WTC11 (cell line): ENCODE measurements at regions not wholly inside any gene's neighbourhood (a gene's known extent, or its start where the extent isn't known, plus 50 kb on each side); places are given as distances from the start of the nearest gene placed in this dataset.

Experiments
- ELF4 ChIP-seq: sonication (generic); formaldehyde crosslinking; IDR thresholded peaks from 2 replicates; pipeline ENCODE4 v1.8.1; 2022; ENCODE audit warnings: low read depth, mild to moderate bottlenecking, moderate library complexity, missing genetic modification reagents
- KAT7 ChIP-seq: sonication (generic); formaldehyde crosslinking; IDR thresholded peaks from 2 replicates; pipeline ENCODE4 v1.8.1; 2023; ENCODE audit warnings: missing genetic modification reagents, mild to moderate bottlenecking, borderline replicate concordance
- NR2C2 ChIP-seq: sonication (generic); formaldehyde crosslinking; IDR thresholded peaks from 2 replicates; pipeline ENCODE4 v1.8.0; 2022; ENCODE audit warnings: mild to moderate bottlenecking, missing genetic modification reagents
- RELA ChIP-seq: sonication (generic); formaldehyde crosslinking; IDR thresholded peaks from 2 replicates; pipeline ENCODE4 v1.8.1; 2022; ENCODE audit warnings: missing genetic modification reagents, mild to moderate bottlenecking, borderline replicate concordance
- TCF7 ChIP-seq: sonication (generic); formaldehyde crosslinking; IDR thresholded peaks from 2 replicates; pipeline ENCODE4 v1.8.0; 2022; ENCODE audit warnings: mild to moderate bottlenecking, low read depth, missing genetic modification reagents, moderate library complexity
- ZNF138 ChIP-seq: sonication (generic); formaldehyde crosslinking; conservative IDR thresholded peaks from 2 replicates; pipeline ENCODE4 v1.8.1; 2022; ENCODE audit warnings: mild to moderate bottlenecking, moderate library complexity, missing genetic modification reagents
- TF ChIP-seq, protein P1 (sequence below): fragments of 200-600 bp; IDR thresholded peaks from 2 replicates; pipeline ENCODE4 v1.8.0; 2022; ENCODE audit warnings: antibody characterized with exemption
- TF ChIP-seq, protein P2 (sequence below): sonication (generic); formaldehyde crosslinking; IDR thresholded peaks from 2 replicates; pipeline ENCODE4 v1.8.0; 2022; ENCODE audit warnings: mild to moderate bottlenecking, missing genetic modification reagents

GRCh38 chr22:47789171-47789570 is 1026.7 kb downstream of the TBC1D22A start:
- TF ChIP-seq, protein P1, sequence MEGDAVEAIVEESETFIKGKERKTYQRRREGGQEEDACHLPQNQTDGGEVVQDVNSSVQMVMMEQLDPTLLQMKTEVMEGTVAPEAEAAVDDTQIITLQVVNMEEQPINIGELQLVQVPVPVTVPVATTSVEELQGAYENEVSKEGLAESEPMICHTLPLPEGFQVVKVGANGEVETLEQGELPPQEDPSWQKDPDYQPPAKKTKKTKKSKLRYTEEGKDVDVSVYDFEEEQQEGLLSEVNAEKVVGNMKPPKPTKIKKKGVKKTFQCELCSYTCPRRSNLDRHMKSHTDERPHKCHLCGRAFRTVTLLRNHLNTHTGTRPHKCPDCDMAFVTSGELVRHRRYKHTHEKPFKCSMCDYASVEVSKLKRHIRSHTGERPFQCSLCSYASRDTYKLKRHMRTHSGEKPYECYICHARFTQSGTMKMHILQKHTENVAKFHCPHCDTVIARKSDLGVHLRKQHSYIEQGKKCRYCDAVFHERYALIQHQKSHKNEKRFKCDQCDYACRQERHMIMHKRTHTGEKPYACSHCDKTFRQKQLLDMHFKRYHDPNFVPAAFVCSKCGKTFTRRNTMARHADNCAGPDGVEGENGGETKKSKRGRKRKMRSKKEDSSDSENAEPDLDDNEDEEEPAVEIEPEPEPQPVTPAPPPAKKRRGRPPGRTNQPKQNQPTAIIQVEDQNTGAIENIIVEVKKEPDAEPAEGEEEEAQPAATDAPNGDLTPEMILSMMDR = no peak
- TF ChIP-seq RELA (CRISPR knock-in tag) = no peak
- TF ChIP-seq, protein P2, sequence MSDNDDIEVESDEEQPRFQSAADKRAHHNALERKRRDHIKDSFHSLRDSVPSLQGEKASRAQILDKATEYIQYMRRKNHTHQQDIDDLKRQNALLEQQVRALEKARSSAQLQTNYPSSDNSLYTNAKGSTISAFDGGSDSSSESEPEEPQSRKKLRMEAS (CRISPR knock-in tag) = no peak
- no peak for TF ChIP-seq NR2C2 (CRISPR knock-in tag)
- no peak for TF ChIP-seq ELF4 (CRISPR knock-in tag)
- no peak for TF ChIP-seq ZNF138
- TF ChIP-seq KAT7 (CRISPR knock-in tag) = no peak
- TF ChIP-seq TCF7 = no peak
